SK-N-SH (cell line): ENCODE measurements at regions not wholly inside any gene's neighbourhood (a gene's known extent, or its start where the extent isn't known, plus 50 kb on each side); places are given as distances from the start of the nearest gene placed in this dataset.
A peak's percentile ranks its signal among the peaks of the same experiment; 100 is the strongest.

Source experiments
- CTCF ChIA-PET: fragments of 300-600, 350-600 bp; formaldehyde crosslinking; extraction: SDS; loops from one replicate; lab custom pipeline; 2021; lab: Yijun Ruan, JAX
- POLR2A ChIA-PET: fragments of 350-600 bp; sonication (Branson Sonifier 250); formaldehyde crosslinking; extraction: SDS; loops from one replicate; lab custom pipeline; 2020; ENCODE audit warnings: antibody characterized with exemption, inconsistent platforms; lab: Yijun Ruan, JAX
- DNase-seq: peaks from one replicate; pipeline ENCODE4 v3.0.0; 2012
- H2AFZ ChIP-seq: fragments of 200-600 bp; sonication (generic); 2 replicates; pipeline ENCODE4 v1.8.1; 2016; ENCODE audit warnings: antibody characterized with exemption, mild to moderate bottlenecking, low read depth
- H3F3A ChIP-seq: fragments of 200-600 bp; sonication (generic); replicated peaks from 2 replicates; pipeline ENCODE3; 2016; ENCODE audit warnings: antibody characterized with exemption, mild to moderate bottlenecking; ENCODE audit not compliant: insufficient read depth
- H3K27ac ChIP-seq, 2 experiments: fragments of 200-500 bp in 1 of 2; fragments of 200-600 bp in 1 of 2; sonication (Bioruptor generic) in 1 of 2; sonication (generic), shearing (Covaris generic) in 1 of 2; 2 replicates each; pipeline versions ENCODE4 v1.5.1 to v1.6.1; 2014 to 2016; ENCODE audit warnings: low read depth in 2 of 2, inconsistent platforms in 1 of 2, low read length in 1 of 2, mild to moderate bottlenecking in 1 of 2, mixed read lengths in 1 of 2
- H3K27me3 ChIP-seq: fragments of 200-600 bp; sonication (generic), shearing (Covaris generic); 2 replicates; pipeline ENCODE4 v1.6.1; 2016; ENCODE audit warnings: mixed run types; ENCODE audit not compliant: insufficient read depth
- H3K36me3 ChIP-seq, 2 experiments: fragments of 200-500 bp in 1 of 2; fragments of 200-600 bp in 1 of 2; sonication (Bioruptor generic) in 1 of 2; sonication (generic) in 1 of 2; replicated peaks in 1 of 2; 2 replicates each; pipeline versions ENCODE3 to v1.5.1; 2014 to 2016; ENCODE audit warnings: low read length in 1 of 2, mild to moderate bottlenecking in 1 of 2; ENCODE audit not compliant: insufficient read depth in 2 of 2, control insufficient read depth in 1 of 2
- H3K4me1 ChIP-seq, 2 experiments: fragments of 200-500 bp in 1 of 2; fragments of 200-600 bp in 1 of 2; sonication (Bioruptor generic) in 1 of 2; sonication (generic), shearing (Covaris generic) in 1 of 2; 2 replicates each; pipeline versions ENCODE4 v1.5.1 to v1.6.1; 2014 to 2016; ENCODE audit warnings: low read depth in 1 of 2, low read length in 1 of 2, mixed run types in 1 of 2; ENCODE audit not compliant: insufficient read depth in 2 of 2, control insufficient read depth in 1 of 2
- H3K4me2 ChIP-seq: fragments of 200-600 bp; sonication (generic), shearing (Covaris generic); 2 replicates; pipeline ENCODE4 v1.6.1; 2017; ENCODE audit warnings: mixed run types
- H3K4me3 ChIP-seq, 2 experiments: fragments of 200-500 bp in 1 of 2; fragments of 200-600 bp in 1 of 2; sonication (Bioruptor generic) in 1 of 2; sonication (generic), shearing (Covaris generic) in 1 of 2; 2 replicates each; pipeline versions ENCODE4 v1.5.1 to v1.8.1; 2014 to 2016; ENCODE audit warnings: low read depth in 2 of 2, inconsistent platforms in 1 of 2, low read length in 1 of 2, mild to moderate bottlenecking in 1 of 2, mixed read lengths in 1 of 2, moderate library complexity in 1 of 2
- H3K79me2 ChIP-seq: fragments of 200-600 bp; sonication (generic); 2 replicates; pipeline ENCODE4 v1.8.1; 2017; ENCODE audit warnings: mild to moderate bottlenecking; ENCODE audit not compliant: insufficient read depth
- H3K9ac ChIP-seq: fragments of 200-600 bp; sonication (generic); 2 replicates; pipeline ENCODE4 v1.6.1; 2017; ENCODE audit warnings: mixed run types
- H3K9me2 ChIP-seq: fragments of 200-600 bp; sonication (generic); 2 replicates; pipeline ENCODE4 v1.6.1; 2017; ENCODE audit warnings: mixed run types
- H3K9me3 ChIP-seq: fragments of 200-600 bp; sonication (generic); 2 replicates; pipeline ENCODE4 v1.6.1; 2017; ENCODE audit warnings: mixed run types, mild to moderate bottlenecking, moderate library complexity
- H4K20me1 ChIP-seq: fragments of 200-600 bp; sonication (generic); 2 replicates; pipeline ENCODE4 v1.6.1; 2017; ENCODE audit warnings: mild to moderate bottlenecking, mixed run types; ENCODE audit not compliant: insufficient read depth
- EP300 ChIP-seq, 2 experiments: IDR thresholded peaks; 2 replicates each; pipeline versions ENCODE4 v1.4.0 to v1.6.1; 2012; ENCODE audit warnings: borderline replicate concordance in 1 of 2, low read depth in 1 of 2, low read length in 1 of 2
- FOSL2 ChIP-seq: IDR thresholded peaks from 2 replicates; pipeline ENCODE4 v1.4.0; 2012; ENCODE audit warnings: low read depth, mild to moderate bottlenecking, moderate library complexity, borderline replicate concordance
- FOXJ3 ChIP-seq: sonication (generic); formaldehyde crosslinking; IDR thresholded peaks from 2 replicates; pipeline ENCODE4 v1.5.1; 2020; ENCODE audit warnings: mild to moderate bottlenecking, missing genetic modification reagents
- GABPA ChIP-seq: IDR thresholded peaks from 2 replicates; pipeline ENCODE4 v1.4.0; 2012; ENCODE audit warnings: low read depth, mild to moderate bottlenecking
- NFIC ChIP-seq: IDR thresholded peaks from 2 replicates; pipeline ENCODE4 v1.4.0; 2012; ENCODE audit warnings: borderline replicate concordance
- PBX3 ChIP-seq: IDR thresholded peaks from 2 replicates; pipeline ENCODE4; 2012
- RAD21 ChIP-seq: IDR thresholded peaks from 2 replicates; pipeline ENCODE4 v1.6.1; 2012; ENCODE audit warnings: mild to moderate bottlenecking, low read length
- RXRA ChIP-seq: IDR thresholded peaks from 2 replicates; pipeline ENCODE4 v1.4.0; 2012; ENCODE audit warnings: low read depth, mild to moderate bottlenecking, borderline replicate concordance
- SIN3A ChIP-seq: IDR thresholded peaks from 2 replicates; pipeline ENCODE4 v1.6.1; 2012; ENCODE audit warnings: low read depth, mild to moderate bottlenecking, low read length, moderate library complexity, borderline replicate concordance
- TCF12 ChIP-seq: IDR thresholded peaks from 2 replicates; pipeline ENCODE4 v1.4.0; 2012
- USF2 ChIP-seq: fragments of 150-350 bp; IDR thresholded peaks from 2 replicates; pipeline ENCODE4 v1.6.1; 2017; ENCODE audit warnings: antibody characterized with exemption, low read length, low read depth, borderline replicate concordance
- YY1 ChIP-seq: IDR thresholded peaks from 2 replicates; pipeline ENCODE4 v1.4.0; 2012; ENCODE audit warnings: low read depth, mild to moderate bottlenecking
- WGBS: methylation state at CpG from one replicate; pipeline ENCODE4 v1.1.6; 2017; ENCODE audit warnings: low lambda C conversion rate; 5-methylcytosine and 5-hydroxymethylcytosine counted together
- TF ChIP-seq, protein P1 (sequence below): IDR thresholded peaks from 2 replicates; pipeline ENCODE4 v1.4.0; 2012; ENCODE audit warnings: low read depth, borderline replicate concordance
- TF ChIP-seq, protein P2 (sequence below): IDR thresholded peaks from 2 replicates; pipeline ENCODE4 v1.4.0; 2012; ENCODE audit warnings: low read depth, borderline replicate concordance

DNA sequence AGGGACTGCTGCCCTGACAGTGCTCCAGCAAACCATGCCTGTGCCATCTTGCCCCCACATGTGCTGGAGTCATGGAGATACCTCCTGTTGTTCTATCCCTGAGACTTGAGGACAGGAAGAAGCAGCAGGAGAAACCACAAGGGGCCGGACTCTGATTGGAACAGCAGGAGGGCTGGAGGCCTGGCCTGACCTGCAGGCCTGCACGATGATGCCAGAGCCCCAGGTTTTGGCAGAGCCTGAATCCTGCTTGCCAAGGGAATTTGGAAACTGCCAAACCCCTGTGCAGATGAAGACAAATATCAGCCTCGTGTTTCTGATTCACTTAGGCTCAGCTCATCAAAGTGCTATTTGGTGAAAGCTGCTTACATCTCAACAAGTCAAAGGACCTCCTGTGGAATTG is 177.6 kb downstream of the MAFB start:
- H3K9ac ChIP-seq = no peak overlapping the region
- H3K4me2 ChIP-seq = no peak overlapping the region
- no peaks in the 10 kb centered on the region for H3K9me3 ChIP-seq
- H3K4me3 ChIP-seq = no peak overlapping the region
- TF ChIP-seq TCF12 (peak; percentile 49), PBX3 (peak; percentile 43), SIN3A (no peak), FOSL2 (no peak), GABPA (no peak), NFIC (peak; percentile 44; the same call in 1 of the 2 replicates), EP300 (IDR thresholded peaks at IDR 0.05; ENCODE audit: borderline replicate concordance in 1 of 2, low read depth in 1 of 2, low read length in 1 of 2) (no peak), FOXJ3 (no peak), USF2 (no peak), RAD21 (no peak), YY1 (no peak), RXRA (no peak)
- TF ChIP-seq, protein P1, sequence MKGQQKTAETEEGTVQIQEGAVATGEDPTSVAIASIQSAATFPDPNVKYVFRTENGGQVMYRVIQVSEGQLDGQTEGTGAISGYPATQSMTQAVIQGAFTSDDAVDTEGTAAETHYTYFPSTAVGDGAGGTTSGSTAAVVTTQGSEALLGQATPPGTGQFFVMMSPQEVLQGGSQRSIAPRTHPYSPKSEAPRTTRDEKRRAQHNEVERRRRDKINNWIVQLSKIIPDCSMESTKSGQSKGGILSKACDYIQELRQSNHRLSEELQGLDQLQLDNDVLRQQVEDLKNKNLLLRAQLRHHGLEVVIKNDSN = no peak
- TF ChIP-seq, protein P2, sequence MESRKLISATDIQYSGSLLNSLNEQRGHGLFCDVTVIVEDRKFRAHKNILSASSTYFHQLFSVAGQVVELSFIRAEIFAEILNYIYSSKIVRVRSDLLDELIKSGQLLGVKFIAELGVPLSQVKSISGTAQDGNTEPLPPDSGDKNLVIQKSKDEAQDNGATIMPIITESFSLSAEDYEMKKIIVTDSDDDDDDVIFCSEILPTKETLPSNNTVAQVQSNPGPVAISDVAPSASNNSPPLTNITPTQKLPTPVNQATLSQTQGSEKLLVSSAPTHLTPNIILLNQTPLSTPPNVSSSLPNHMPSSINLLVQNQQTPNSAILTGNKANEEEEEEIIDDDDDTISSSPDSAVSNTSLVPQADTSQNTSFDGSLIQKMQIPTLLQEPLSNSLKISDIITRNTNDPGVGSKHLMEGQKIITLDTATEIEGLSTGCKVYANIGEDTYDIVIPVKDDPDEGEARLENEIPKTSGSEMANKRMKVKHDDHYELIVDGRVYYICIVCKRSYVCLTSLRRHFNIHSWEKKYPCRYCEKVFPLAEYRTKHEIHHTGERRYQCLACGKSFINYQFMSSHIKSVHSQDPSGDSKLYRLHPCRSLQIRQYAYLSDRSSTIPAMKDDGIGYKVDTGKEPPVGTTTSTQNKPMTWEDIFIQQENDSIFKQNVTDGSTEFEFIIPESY = no peak
- TF ChIP-seq, all 33 proteins: peak for 3
- H3K36me3 ChIP-seq = no peaks in the 10 kb centered on the region
- H3K4me1 ChIP-seq = peaks cover 0 to 14% of the 10 kb centered on the region in 2 experiments; a peak in 2 of 4 replicates
- no peaks in the 10 kb centered on the region for H3K9me2 ChIP-seq
- ChIA-PET POLR2A (no interaction called here), CTCF (interaction anchor here (0.6 to 1.1 kb wide), 3 partner anchors 11 to 832 kb away, joined by 3 to 4 read pairs (median 3); no protein-coding TSS in a partner anchor)
- H3K27me3 ChIP-seq = no peaks in the 10 kb centered on the region
- no peaks in the 10 kb centered on the region for H4K20me1 ChIP-seq
- H3F3A ChIP-seq = no peaks in the 10 kb centered on the region
- H2AFZ ChIP-seq = no peak overlapping the region
- H3K79me2 ChIP-seq = no peaks in the 10 kb centered on the region
- DNase-seq = no peak
- H3K27ac ChIP-seq = no peak overlapping the region
- 25% methylated on average over 3 of the region's 3 CpGs for WGBS
